ENCODE measurements at regions not wholly inside any gene's neighbourhood (a gene's known extent, or its start where the extent isn't known, plus 50 kb on each side); places are given as distances from the start of the nearest gene placed in this dataset.

DNA sequence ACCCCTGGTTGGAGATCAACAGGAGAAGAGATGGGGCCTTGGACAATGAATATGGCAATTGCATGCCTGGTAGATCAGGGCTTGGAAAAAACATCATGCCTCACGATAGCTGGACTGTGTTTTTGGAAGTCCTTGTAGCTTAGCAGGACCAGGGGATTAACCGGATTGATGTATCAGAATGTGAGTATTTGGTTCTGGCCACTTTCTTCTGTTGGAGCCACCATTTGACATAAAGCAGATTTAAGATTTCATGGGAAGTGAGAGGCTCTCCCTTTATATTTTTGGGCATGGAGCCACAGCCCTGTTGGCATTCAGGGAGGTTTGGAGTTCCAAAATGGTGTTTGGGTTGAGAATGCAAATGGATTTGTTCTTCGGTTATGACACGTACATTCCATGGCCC lies 424.7 kb upstream of the MAF start:
- Histone ChIP-seq H3K9me2 (replicated peaks; ENCODE audit: low read depth, low read length) (no peaks in the 10 kb centered on the region), H3K4me3 (ENCODE audit: low read length, poor library complexity, severe bottlenecking) (no peak overlapping the region), H3K4me1 (ENCODE audit: insufficient read depth, low read length, poor library complexity, severe bottlenecking) (no peaks in the 10 kb centered on the region), H3K79me2 (ENCODE audit: insufficient read depth, low read length) (no peaks in the 10 kb centered on the region), H3K9me3 (ENCODE audit: insufficient read depth, low read depth, low read length) (no peaks in the 10 kb centered on the region), H3K9ac (ENCODE audit: low read depth, low read length, poor library complexity, severe bottlenecking) (no peak overlapping the region), H3K4me2 (ENCODE audit: low read depth, low read length, poor library complexity, severe bottlenecking) (no peak overlapping the region), H4K20me1 (ENCODE audit: insufficient read depth, low read length, poor library complexity, severe bottlenecking) (no peaks in the 10 kb centered on the region), H3K27me3 (ENCODE audit: insufficient read depth, low read length, poor library complexity, severe bottlenecking) (no peaks in the 10 kb centered on the region), H3K36me3 (ENCODE audit: insufficient read depth, low read length) (no peaks in the 10 kb centered on the region), H2AFZ (ENCODE audit: low read length) (no peak overlapping the region), H3F3A (ENCODE audit: low read depth) (no peaks in the 10 kb centered on the region)
- TF ChIP-seq EZH2phosphoT487 (IDR thresholded peaks at IDR 0.05; ENCODE audit: borderline replicate concordance) (no peak), CTCF (conservative IDR thresholded peaks at IDR 0.05; ENCODE audit: low read length) (no peak)

DNA sequence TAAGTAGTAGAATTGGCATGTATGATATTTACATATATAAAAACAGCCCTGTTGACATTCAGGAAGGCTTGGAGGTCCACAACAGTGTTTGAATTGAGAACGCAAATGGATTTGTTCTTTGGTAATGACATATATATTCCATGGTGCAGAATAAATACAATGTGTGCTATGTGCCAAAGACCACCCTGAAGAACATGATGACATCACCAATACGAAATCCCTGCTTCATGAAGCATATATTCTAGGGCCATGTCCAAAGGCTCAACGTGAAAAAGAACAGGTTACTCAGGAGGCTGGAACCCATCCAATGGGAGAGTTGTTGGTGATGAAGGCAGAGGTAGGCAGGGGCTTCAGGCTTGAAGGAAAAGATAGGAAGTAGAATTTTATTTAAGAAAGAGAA lies 423.9 kb upstream of the MAF start:
- TF ChIP-seq EZH2phosphoT487 (IDR thresholded peaks at IDR 0.05; ENCODE audit: borderline replicate concordance), result no peak
- no peak for TF ChIP-seq CTCF (conservative IDR thresholded peaks at IDR 0.05; ENCODE audit: low read length)
- H3K4me2 ChIP-seq (ENCODE audit: low read depth, low read length, poor library complexity, severe bottlenecking), result no peak overlapping the region
- no peaks in the 10 kb centered on the region for H3K36me3 ChIP-seq (ENCODE audit: insufficient read depth, low read length)
- H3F3A ChIP-seq (ENCODE audit: low read depth), result no peaks in the 10 kb centered on the region
- H3K27me3 ChIP-seq (ENCODE audit: insufficient read depth, low read length, poor library complexity, severe bottlenecking), result no peaks in the 10 kb centered on the region
- no peaks in the 10 kb centered on the region for H3K79me2 ChIP-seq (ENCODE audit: insufficient read depth, low read length)
- H3K9me3 ChIP-seq (ENCODE audit: insufficient read depth, low read depth, low read length), result no peaks in the 10 kb centered on the region
- H3K9ac ChIP-seq (ENCODE audit: low read depth, low read length, poor library complexity, severe bottlenecking), result no peak overlapping the region
- H3K4me3 ChIP-seq (ENCODE audit: low read length, poor library complexity, severe bottlenecking), result no peak overlapping the region
- no peak overlapping the region for H2AFZ ChIP-seq (ENCODE audit: low read length)
- H3K4me1 ChIP-seq (ENCODE audit: insufficient read depth, low read length, poor library complexity, severe bottlenecking), result no peaks in the 10 kb centered on the region
- no peaks in the 10 kb centered on the region for H4K20me1 ChIP-seq (ENCODE audit: insufficient read depth, low read length, poor library complexity, severe bottlenecking)
- H3K9me2 ChIP-seq (replicated peaks; ENCODE audit: low read depth, low read length), result no peaks in the 10 kb centered on the region

GRCh38 chr16:80023865-80024264 lies 423.3 kb upstream of the MAF start:
- H3K27me3 ChIP-seq (ENCODE audit: insufficient read depth, low read length, poor library complexity, severe bottlenecking), result no peaks in the 10 kb centered on the region
- no peaks in the 10 kb centered on the region for H3F3A ChIP-seq (ENCODE audit: low read depth)
- H3K9me3 ChIP-seq (ENCODE audit: insufficient read depth, low read depth, low read length), result no peaks in the 10 kb centered on the region
- H4K20me1 ChIP-seq (ENCODE audit: insufficient read depth, low read length, poor library complexity, severe bottlenecking), result no peaks in the 10 kb centered on the region
- no peaks in the 10 kb centered on the region for H3K36me3 ChIP-seq (ENCODE audit: insufficient read depth, low read length)
- H3K4me2 ChIP-seq (ENCODE audit: low read depth, low read length, poor library complexity, severe bottlenecking), result no peak overlapping the region
- H3K4me3 ChIP-seq (ENCODE audit: low read length, poor library complexity, severe bottlenecking), result no peak overlapping the region
- no peak overlapping the region for H2AFZ ChIP-seq (ENCODE audit: low read length)
- H3K9me2 ChIP-seq (replicated peaks; ENCODE audit: low read depth, low read length), result no peaks in the 10 kb centered on the region
- H3K9ac ChIP-seq (ENCODE audit: low read depth, low read length, poor library complexity, severe bottlenecking), result no peak overlapping the region
- no peaks in the 10 kb centered on the region for H3K4me1 ChIP-seq (ENCODE audit: insufficient read depth, low read length, poor library complexity, severe bottlenecking)
- no peaks in the 10 kb centered on the region for H3K79me2 ChIP-seq (ENCODE audit: insufficient read depth, low read length)
- no peak for TF ChIP-seq CTCF (conservative IDR thresholded peaks at IDR 0.05; ENCODE audit: low read length)
- TF ChIP-seq EZH2phosphoT487 (IDR thresholded peaks at IDR 0.05; ENCODE audit: borderline replicate concordance), result no peak
